ENCODE measurements at regions not wholly inside any gene's neighbourhood (a gene's known extent, or its start where the extent isn't known, plus 50 kb on each side); places are given as distances from the start of the nearest gene placed in this dataset.

- peak overlapping the region; percentile 40 for H3K27ac ChIP-seq
- TF ChIP-seq ZFX (IDR thresholded peaks at IDR 0.05; ENCODE audit: borderline replicate concordance) (no peak), CTCF (IDR thresholded peaks at IDR 0.05) (no peak)
These were observed 107.9 kb upstream of the CARMIL1 start for GRCh38 chr6:25171301-25171700.

- H3K27ac ChIP-seq = no peak overlapping the region
- no peak for TF ChIP-seq CTCF (IDR thresholded peaks at IDR 0.05)
These were observed 106.4 kb upstream of the CARMIL1 start for GRCh38 chr6:25172819-25173218.

GRCh38 chr6:25173246-25173645 lies 105.9 kb upstream of the CARMIL1 start:
- TF ChIP-seq CTCF (IDR thresholded peaks at IDR 0.05) = no peak
- H3K27ac ChIP-seq = no peak overlapping the region

GRCh38 chr6:25173951-25174474 lies 105.2 kb upstream of the CARMIL1 start:
- peak overlapping the region; percentile 1; the same call in 1 of the 2 replicates for H3K27ac ChIP-seq
- TF ChIP-seq ZFX (IDR thresholded peaks at IDR 0.05; ENCODE audit: borderline replicate concordance) = no peak
- TF ChIP-seq CTCF (IDR thresholded peaks at IDR 0.05) = no peak

GRCh38 chr6:25174678-25175077 lies 104.5 kb upstream of the CARMIL1 start:
- TF ChIP-seq ZFX (IDR thresholded peaks at IDR 0.05; ENCODE audit: borderline replicate concordance) = no peak
- no peak for TF ChIP-seq CTCF (IDR thresholded peaks at IDR 0.05)
- no peak overlapping the region for H3K27ac ChIP-seq

- no peak for TF ChIP-seq CTCF (IDR thresholded peaks at IDR 0.05)
- TF ChIP-seq ZFX (IDR thresholded peaks at IDR 0.05; ENCODE audit: borderline replicate concordance) = no peak
- no peak overlapping the region for H3K27ac ChIP-seq
These were observed 104.0 kb upstream of the CARMIL1 start for GRCh38 chr6:25175196-25175595.

GRCh38 chr6:25175681-25176080 lies 103.5 kb upstream of the CARMIL1 start:
- TF ChIP-seq ZFX (IDR thresholded peaks at IDR 0.05; ENCODE audit: borderline replicate concordance) = no peak
- TF ChIP-seq CTCF (IDR thresholded peaks at IDR 0.05) = no peak
- H3K27ac ChIP-seq = no peak overlapping the region
